ENCODE measurements at regions not wholly inside any gene's neighbourhood (a gene's known extent, or its start where the extent isn't known, plus 50 kb on each side); places are given as distances from the start of the nearest gene placed in this dataset.

DNA sequence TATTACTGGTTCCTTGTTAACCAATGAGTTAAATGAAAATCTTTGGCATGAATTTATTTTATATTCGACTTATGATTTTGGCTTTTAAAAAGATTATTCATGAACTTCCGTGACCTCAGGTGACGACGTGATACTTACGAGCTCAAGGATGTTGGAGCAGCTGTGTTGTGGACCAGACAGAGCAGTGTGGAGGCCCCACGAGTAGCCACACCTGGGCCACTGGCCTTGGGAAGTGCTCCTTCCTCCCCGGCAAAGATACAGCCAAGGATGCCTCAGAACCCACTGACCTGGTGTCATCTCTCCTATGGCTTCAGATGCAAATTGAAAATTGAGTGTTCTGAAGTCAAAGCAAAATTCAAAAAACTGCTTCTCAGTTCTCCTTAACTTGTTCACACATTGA lies 147.5 kb upstream of the PPP2R2D start:
- TF ChIP-seq, protein P1, sequence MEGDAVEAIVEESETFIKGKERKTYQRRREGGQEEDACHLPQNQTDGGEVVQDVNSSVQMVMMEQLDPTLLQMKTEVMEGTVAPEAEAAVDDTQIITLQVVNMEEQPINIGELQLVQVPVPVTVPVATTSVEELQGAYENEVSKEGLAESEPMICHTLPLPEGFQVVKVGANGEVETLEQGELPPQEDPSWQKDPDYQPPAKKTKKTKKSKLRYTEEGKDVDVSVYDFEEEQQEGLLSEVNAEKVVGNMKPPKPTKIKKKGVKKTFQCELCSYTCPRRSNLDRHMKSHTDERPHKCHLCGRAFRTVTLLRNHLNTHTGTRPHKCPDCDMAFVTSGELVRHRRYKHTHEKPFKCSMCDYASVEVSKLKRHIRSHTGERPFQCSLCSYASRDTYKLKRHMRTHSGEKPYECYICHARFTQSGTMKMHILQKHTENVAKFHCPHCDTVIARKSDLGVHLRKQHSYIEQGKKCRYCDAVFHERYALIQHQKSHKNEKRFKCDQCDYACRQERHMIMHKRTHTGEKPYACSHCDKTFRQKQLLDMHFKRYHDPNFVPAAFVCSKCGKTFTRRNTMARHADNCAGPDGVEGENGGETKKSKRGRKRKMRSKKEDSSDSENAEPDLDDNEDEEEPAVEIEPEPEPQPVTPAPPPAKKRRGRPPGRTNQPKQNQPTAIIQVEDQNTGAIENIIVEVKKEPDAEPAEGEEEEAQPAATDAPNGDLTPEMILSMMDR (IDR thresholded peaks at IDR 0.05) = no peak
- no peak for TF ChIP-seq POLR2A (IDR thresholded peaks at IDR 0.05)

Data from Peyer's patch (tissue), 4 donors.